ENCODE measurements at regions not wholly inside any gene's neighbourhood (a gene's known extent, or its start where the extent isn't known, plus 50 kb on each side); places are given as distances from the start of the nearest gene placed in this dataset.

GRCh38 chr6:12235341-12235740 is 54.8 kb upstream of the EDN1 start:
- DNase-seq (ENCODE audit: low read depth in 1 of 2, low spot score in 1 of 2) (no peak), ATAC-seq (no peak), FAIRE-seq (no peak)
- ChIA-PET CTCF (interaction anchor here (0.5 to 1.5 kb wide), 3 partner anchors 23 to 580 kb away, joined by 3 to 6 read pairs (median 4); no protein-coding TSS in a partner anchor), POLR2A (no interaction called here)
- 0 out of 3 replicates have a peak, but pooled peaks cover 3% of the 10 kb centered on the region for H3K4me1 ChIP-seq
- no peak overlapping the region for H3K4me3 ChIP-seq
- H3K9me3 ChIP-seq, result no peaks in the 10 kb centered on the region
- no peak overlapping the region for H3K27ac ChIP-seq
- no peak overlapping the region for H3K4me2 ChIP-seq
- 94% methylated on average over 5 of the region's 5 CpGs for WGBS (ENCODE audit: missing lambda C conversion rate)
- TF ChIP-seq HOXA7 (CRISPR knock-in tag; IDR thresholded peaks at IDR 0.05) (no peak), EHF (CRISPR knock-in tag; IDR thresholded peaks at IDR 0.05) (no peak), HOXB13 (CRISPR knock-in tag; IDR thresholded peaks at IDR 0.05; ENCODE audit: low read depth) (no peak), RNF2 (IDR thresholded peaks at IDR 0.05; ENCODE audit: borderline replicate concordance, low read depth) (no peak), HEYL (CRISPR knock-in tag; IDR thresholded peaks at IDR 0.05) (no peak), ELK1 (IDR thresholded peaks at IDR 0.05; ENCODE audit: low read depth, low read length) (no peak), CBX8 (IDR thresholded peaks at IDR 0.05) (no peak), FOXS1 (CRISPR knock-in tag; IDR thresholded peaks at IDR 0.05) (no peak), PHF8 (IDR thresholded peaks at IDR 0.05; ENCODE audit: borderline replicate concordance, low read depth) (no peak), BHLHE40 (IDR thresholded peaks at IDR 0.05; ENCODE audit: low read depth, low read length) (no peak)

- Histone ChIP-seq H3K4me2 (no peak overlapping the region), H3K4me3 (no peak overlapping the region), H3K9me3 (no peaks in the 10 kb centered on the region), H3K4me1 (0 out of 3 replicates have a peak, but pooled peaks cover 3% of the 10 kb centered on the region), H3K27ac (no peak overlapping the region)
- ChIA-PET CTCF (interaction anchor here (1.2 kb wide), 1 partner anchor 51 kb away, joined by 5 read pairs; the partner anchor contains the start of gene EDN1), POLR2A (no interaction called here)
- 92% methylated on average over 8 of the region's 8 CpGs for WGBS (ENCODE audit: missing lambda C conversion rate)
- TF ChIP-seq HES2 (IDR thresholded peaks at IDR 0.05) (no peak), TP53 (CRISPR knock-in tag; IDR thresholded peaks at IDR 0.05) (no peak), HEYL (CRISPR knock-in tag; IDR thresholded peaks at IDR 0.05) (no peak), CBX2 (IDR thresholded peaks at IDR 0.05; ENCODE audit: borderline replicate concordance, low read depth) (no peak), EP300 (IDR thresholded peaks at IDR 0.05) (no peak), ZC3H11A (IDR thresholded peaks at IDR 0.05) (no peak), HOXB5 (CRISPR knock-in tag; IDR thresholded peaks at IDR 0.05) (no peak), HOXB13 (CRISPR knock-in tag; IDR thresholded peaks at IDR 0.05; ENCODE audit: low read depth) (no peak), RCOR1 (IDR thresholded peaks at IDR 0.05; ENCODE audit: low read depth, low read length) (no peak)
- no peak for DNase-seq (ENCODE audit: low read depth in 1 of 2, low spot score in 1 of 2)
- FAIRE-seq, result no peak
- no peak for ATAC-seq
These were observed 51.9 kb upstream of the EDN1 start for GRCh38 chr6:12238219-12238618.

Data from A549 (cell line).